Stimulated activated effector memory CD8-positive, alpha-beta T cell treated with anti-CD3 and anti-CD28 coated beads, Interleukin-12 subunit alpha, Interleukin-12 subunit beta, amount 100 ng/mL, for 72 hours (primary cell): ENCODE measurements at regions not wholly inside any gene's neighbourhood (a gene's known extent, or its start where the extent isn't known, plus 50 kb on each side); places are given as distances from the start of the nearest gene placed in this dataset.

ENCODE experiments used
- ATAC-seq: fragments of 150-1000 bp; cut with Tn5 transposase; 2 replicates; pipeline ENCODE4 v1.10.0; 2021
- DNase-seq, 2 donors: peaks; one replicate each; pipeline ENCODE4 v3.0.0; 2021 to 2022; ENCODE audit warnings: low spot score in 2 of 2
- H3K27ac Mint-ChIP-seq: one replicate; pipeline ENCODE4 v1.8.0; 2022; ENCODE audit warnings: mild to moderate bottlenecking, mixed read lengths
- H3K36me3 Mint-ChIP-seq: one replicate; pipeline ENCODE4 v1.8.0; 2022; ENCODE audit warnings: mild to moderate bottlenecking, mixed read lengths
- H3K4me1 Mint-ChIP-seq: one replicate; pipeline ENCODE4 v1.8.0; 2022; ENCODE audit warnings: mixed read lengths
- H3K4me3 Mint-ChIP-seq: one replicate; pipeline ENCODE4 v1.8.0; 2022; ENCODE audit warnings: mild to moderate bottlenecking, mixed read lengths
- H3K9me3 Mint-ChIP-seq: one replicate; pipeline ENCODE4 v1.8.0; 2022; ENCODE audit warnings: mixed read lengths

DNA sequence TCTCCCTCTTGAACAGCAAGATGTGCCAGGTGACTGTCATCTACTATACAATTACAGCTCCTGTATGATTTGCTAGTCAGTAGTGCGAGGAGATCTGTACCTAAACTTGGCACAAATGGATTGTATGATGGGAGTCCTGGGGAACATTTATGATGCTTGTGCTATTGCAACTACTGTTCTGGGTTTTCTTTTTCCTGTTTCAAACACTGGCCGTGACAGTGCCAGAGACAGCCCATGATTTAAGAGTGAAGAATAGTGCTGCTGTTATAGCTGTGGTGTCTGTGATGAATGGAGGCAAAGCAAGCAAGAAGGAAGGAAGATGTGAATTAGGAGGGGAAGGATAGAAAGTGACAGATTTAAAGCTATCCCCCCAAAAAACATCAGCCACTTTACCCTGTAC, 1868.9 kb downstream of the PCDH7 start:
- no peaks in the 10 kb centered on the region for H3K4me1 Mint-ChIP-seq
- no peak for ATAC-seq
- no peak overlapping the region for H3K4me3 Mint-ChIP-seq
- no peak for DNase-seq
- no peak overlapping the region for H3K27ac Mint-ChIP-seq
- no peaks in the 10 kb centered on the region for H3K36me3 Mint-ChIP-seq
- peaks cover 24% of the 10 kb centered on the region for H3K9me3 Mint-ChIP-seq

DNA sequence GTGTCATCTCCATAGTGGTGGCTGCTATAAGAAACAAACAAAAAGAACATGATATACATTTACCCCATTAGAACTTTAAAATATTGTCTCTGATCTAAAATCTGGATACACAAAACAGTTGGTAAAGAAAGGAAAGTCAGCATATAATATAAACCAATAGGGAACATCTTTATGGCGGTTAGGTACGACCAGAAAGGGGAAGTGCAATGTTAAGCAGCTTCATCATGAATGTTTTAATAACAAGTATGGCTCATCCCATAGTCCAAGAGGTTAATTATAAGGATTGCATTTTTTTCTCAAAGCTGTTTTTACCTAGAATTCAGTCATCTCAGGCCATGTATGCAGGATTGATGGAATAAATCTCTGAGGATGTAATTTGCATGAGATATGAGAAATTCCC, 1869.7 kb downstream of the PCDH7 start:
- no peak overlapping the region for H3K4me3 Mint-ChIP-seq
- peaks cover 28% of the 10 kb centered on the region for H3K9me3 Mint-ChIP-seq
- no peak for ATAC-seq
- no peaks in the 10 kb centered on the region for H3K36me3 Mint-ChIP-seq
- no peaks in the 10 kb centered on the region for H3K4me1 Mint-ChIP-seq
- no peak for DNase-seq
- H3K27ac Mint-ChIP-seq = no peak overlapping the region

DNA sequence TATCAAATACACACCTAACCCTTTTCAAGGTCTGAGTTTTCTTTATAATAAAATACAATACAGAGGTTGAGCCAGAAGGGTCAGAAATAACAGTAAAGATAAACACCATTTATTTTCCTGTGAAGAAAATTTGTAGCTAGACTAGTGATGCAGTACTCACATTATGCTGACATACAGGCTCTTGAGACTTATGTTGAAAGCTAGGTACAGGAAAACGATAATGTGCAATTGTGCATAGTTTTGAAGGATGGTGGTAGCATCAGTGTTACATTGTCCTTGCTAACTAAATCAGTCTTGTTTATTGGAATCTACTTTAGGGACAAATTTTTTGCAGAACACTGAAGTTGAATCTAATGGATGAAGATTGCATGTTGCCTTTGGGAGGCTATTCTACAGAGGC, 1877.2 kb downstream of the PCDH7 start:
- Mint-ChIP-seq H3K9me3 (peaks cover 13% of the 10 kb centered on the region), H3K36me3 (no peaks in the 10 kb centered on the region), H3K4me3 (no peak overlapping the region), H3K4me1 (no peaks in the 10 kb centered on the region), H3K27ac (no peak overlapping the region)
- no peak for ATAC-seq
- DNase-seq = no peak

GRCh38 chr4:32601848-32602247, 1881.7 kb downstream of the PCDH7 start:
- ATAC-seq = no peak
- Mint-ChIP-seq H3K36me3 (no peaks in the 10 kb centered on the region), H3K4me1 (no peaks in the 10 kb centered on the region), H3K27ac (no peak overlapping the region), H3K9me3 (no peaks in the 10 kb centered on the region), H3K4me3 (no peak overlapping the region)
- no peak for DNase-seq

DNA sequence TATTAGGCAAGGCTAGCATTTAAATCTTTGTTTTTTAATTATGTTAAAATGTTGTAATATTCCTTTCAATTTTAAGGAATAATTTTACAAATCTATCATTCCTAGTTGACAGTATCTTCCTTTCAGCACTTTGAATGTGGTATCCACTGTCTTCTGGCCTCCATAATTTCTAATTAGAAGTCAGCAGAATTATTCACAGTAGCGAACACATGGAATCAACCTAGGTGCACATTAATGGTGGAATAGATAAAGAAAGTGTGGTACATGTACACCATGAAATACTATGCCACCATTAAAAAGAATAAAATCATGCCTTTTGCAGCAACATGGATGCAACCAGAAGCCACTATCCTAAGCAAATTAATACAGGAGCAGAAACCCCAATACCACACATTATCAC, 1887.8 kb downstream of the PCDH7 start:
- Mint-ChIP-seq H3K4me3 (no peak overlapping the region), H3K36me3 (no peaks in the 10 kb centered on the region), H3K27ac (no peak overlapping the region), H3K4me1 (no peaks in the 10 kb centered on the region), H3K9me3 (peaks cover 25% of the 10 kb centered on the region)
- no peak for ATAC-seq
- no peak for DNase-seq

GRCh38 chr4:32624943-32625603, 1904.9 kb downstream of the PCDH7 start:
- Mint-ChIP-seq H3K4me3 (no peak overlapping the region), H3K27ac (no peak overlapping the region), H3K9me3 (peaks cover 19% of the 10 kb centered on the region), H3K4me1 (no peaks in the 10 kb centered on the region), H3K36me3 (no peaks in the 10 kb centered on the region)
- no peak for ATAC-seq
- no peak for DNase-seq

GRCh38 chr4:32625687-32626337, 1905.6 kb downstream of the PCDH7 start:
- Mint-ChIP-seq H3K36me3 (no peaks in the 10 kb centered on the region), H3K4me1 (no peaks in the 10 kb centered on the region), H3K9me3 (peaks cover 24% of the 10 kb centered on the region), H3K27ac (no peak overlapping the region), H3K4me3 (no peak overlapping the region)
- ATAC-seq (no peak), DNase-seq (no peak)

DNA sequence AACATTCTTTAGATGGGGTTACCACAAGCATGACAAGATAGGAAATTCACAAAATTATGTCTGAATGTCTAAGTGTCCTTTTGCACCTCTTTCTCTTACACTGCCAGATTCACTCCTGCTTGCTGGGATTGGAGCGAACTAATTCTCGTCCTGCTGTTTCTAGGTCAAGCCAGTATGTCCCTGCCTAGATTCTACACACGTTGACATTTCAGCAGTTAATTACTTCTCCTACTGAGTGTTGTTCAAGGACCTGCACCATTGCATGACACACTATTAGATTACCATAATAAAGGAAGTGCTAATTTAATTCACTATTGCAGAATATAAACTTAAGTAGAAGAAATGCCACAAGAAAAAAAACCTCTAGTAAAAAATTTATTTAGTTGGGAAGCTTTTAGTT, 1911.7 kb downstream of the PCDH7 start:
- Mint-ChIP-seq H3K36me3 (no peaks in the 10 kb centered on the region), H3K4me1 (no peaks in the 10 kb centered on the region), H3K27ac (no peak overlapping the region), H3K9me3 (peaks cover 20% of the 10 kb centered on the region), H3K4me3 (no peak overlapping the region)
- ATAC-seq (no peak), DNase-seq (no peak)

GRCh38 chr4:32633421-32633820, 1913.3 kb downstream of the PCDH7 start:
- Mint-ChIP-seq H3K4me1 (no peaks in the 10 kb centered on the region), H3K36me3 (no peaks in the 10 kb centered on the region), H3K27ac (no peak overlapping the region), H3K4me3 (no peak overlapping the region), H3K9me3 (peaks cover 16% of the 10 kb centered on the region)
- ATAC-seq = no peak
- no peak for DNase-seq

DNA sequence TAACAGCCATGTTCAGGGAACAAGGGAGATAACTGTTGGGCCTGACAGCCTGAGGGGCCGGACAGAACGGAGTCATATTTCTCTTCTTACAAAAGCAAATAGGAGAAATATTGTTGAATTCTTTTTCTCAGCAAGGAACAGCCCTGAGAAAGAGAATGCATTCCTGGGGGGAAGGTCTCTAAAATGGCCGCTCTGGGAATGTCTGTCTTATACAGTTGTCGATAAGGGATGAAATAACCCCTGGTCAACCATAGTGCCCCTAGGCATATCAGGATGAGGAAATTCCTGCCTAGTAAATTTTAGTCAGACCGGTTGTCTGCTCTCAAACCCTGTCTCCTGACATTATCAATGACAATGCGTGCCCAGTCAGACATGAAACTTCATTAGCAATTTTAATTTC, 1925.5 kb downstream of the PCDH7 start:
- Mint-ChIP-seq H3K9me3 (peaks cover 19% of the 10 kb centered on the region), H3K4me3 (no peak overlapping the region), H3K27ac (no peak overlapping the region), H3K4me1 (no peaks in the 10 kb centered on the region), H3K36me3 (no peaks in the 10 kb centered on the region)
- ATAC-seq (no peak), DNase-seq (no peak)

- Mint-ChIP-seq H3K4me1 (no peaks in the 10 kb centered on the region), H3K4me3 (no peak overlapping the region), H3K9me3 (peaks cover 23% of the 10 kb centered on the region), H3K36me3 (no peaks in the 10 kb centered on the region), H3K27ac (no peak overlapping the region)
- DNase-seq (no peak), ATAC-seq (no peak)
These were observed 1937.8 kb downstream of the PCDH7 start for GRCh38 chr4:32658019-32658418.

GRCh38 chr4:32661229-32661628, 1941.1 kb downstream of the PCDH7 start:
- H3K4me3 Mint-ChIP-seq = no peak overlapping the region
- ATAC-seq = no peak
- no peaks in the 10 kb centered on the region for H3K4me1 Mint-ChIP-seq
- DNase-seq = no peak
- H3K9me3 Mint-ChIP-seq = peaks cover 17% of the 10 kb centered on the region
- H3K36me3 Mint-ChIP-seq = no peaks in the 10 kb centered on the region
- no peak overlapping the region for H3K27ac Mint-ChIP-seq

DNA sequence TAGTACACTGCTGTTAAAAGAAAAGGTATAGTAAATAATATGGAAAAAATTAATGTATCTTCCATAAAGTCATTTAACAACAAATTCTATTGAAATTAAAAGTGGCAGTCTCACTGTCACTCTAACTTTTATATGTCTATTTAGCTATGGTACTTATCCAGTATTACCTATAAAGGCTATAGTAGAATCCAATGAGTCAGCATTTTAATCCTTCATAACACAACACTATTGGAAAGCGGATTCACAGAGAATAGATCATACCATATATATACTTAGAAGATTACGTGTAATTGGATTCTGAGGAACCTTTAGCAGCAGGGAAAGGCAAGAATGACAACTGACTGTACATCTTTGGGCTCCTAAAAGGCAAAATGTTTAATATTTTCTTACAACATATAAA, 1942.6 kb downstream of the PCDH7 start:
- ATAC-seq = no peak
- no peak for DNase-seq
- H3K4me1 Mint-ChIP-seq = no peaks in the 10 kb centered on the region
- H3K36me3 Mint-ChIP-seq = no peaks in the 10 kb centered on the region
- peaks cover 12% of the 10 kb centered on the region for H3K9me3 Mint-ChIP-seq
- H3K4me3 Mint-ChIP-seq = no peak overlapping the region
- no peak overlapping the region for H3K27ac Mint-ChIP-seq

GRCh38 chr4:32672359-32672758, 1952.2 kb downstream of the PCDH7 start:
- H3K4me1 Mint-ChIP-seq = no peaks in the 10 kb centered on the region
- no peak for ATAC-seq
- H3K27ac Mint-ChIP-seq = no peak overlapping the region
- H3K4me3 Mint-ChIP-seq = no peak overlapping the region
- H3K36me3 Mint-ChIP-seq = no peaks in the 10 kb centered on the region
- DNase-seq = no peak
- peaks cover 13% of the 10 kb centered on the region for H3K9me3 Mint-ChIP-seq

DNA sequence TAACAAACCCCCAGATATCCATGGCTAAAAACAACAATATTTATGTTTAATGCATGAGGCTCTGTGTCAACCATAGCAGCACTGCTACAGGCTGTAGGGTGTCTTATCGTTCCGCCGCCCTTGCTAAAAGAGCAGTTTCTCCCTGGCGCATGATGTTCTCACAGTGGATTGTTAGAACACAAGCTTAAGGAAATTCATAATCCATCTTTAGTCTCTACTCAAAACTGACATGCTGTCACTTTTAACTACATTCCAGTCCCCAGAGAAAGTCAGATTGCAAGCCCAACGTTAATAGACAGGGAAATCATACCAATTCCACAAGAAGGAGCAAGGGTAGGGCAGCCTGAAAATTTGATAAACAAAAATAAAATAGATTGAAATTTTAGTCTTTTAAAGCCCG, 1960.8 kb downstream of the PCDH7 start:
- peaks cover 25% of the 10 kb centered on the region for H3K9me3 Mint-ChIP-seq

GRCh38 chr4:32684160-32684559, 1964.0 kb downstream of the PCDH7 start:
- no peak for DNase-seq
- Mint-ChIP-seq H3K4me3 (no peak overlapping the region), H3K36me3 (no peaks in the 10 kb centered on the region), H3K9me3 (peaks cover 18% of the 10 kb centered on the region), H3K27ac (no peak overlapping the region), H3K4me1 (no peaks in the 10 kb centered on the region)
- ATAC-seq = no peak

More for the DNA sequence above, 1960.8 kb downstream of the PCDH7 start:
- ATAC-seq (no peak), DNase-seq (no peak)
- Mint-ChIP-seq H3K4me3 (no peak overlapping the region), H3K4me1 (no peaks in the 10 kb centered on the region), H3K27ac (no peak overlapping the region), H3K36me3 (no peaks in the 10 kb centered on the region)
